Loucy (cell line): ENCODE measurements at regions not wholly inside any gene's neighbourhood (a gene's known extent, or its start where the extent isn't known, plus 50 kb on each side); places are given as distances from the start of the nearest gene placed in this dataset.

Experiments
- H2AFZ ChIP-seq: fragments of 200-600 bp; sonication (generic); 2 replicates; pipeline ENCODE4 v1.6.0; 2016; ENCODE audit warnings: antibody characterized with exemption, mild to moderate bottlenecking, low read length, moderate library complexity
- H3F3A ChIP-seq: fragments of 200-600 bp; 2 replicates; pipeline ENCODE4 v1.6.0; 2016; ENCODE audit warnings: antibody characterized with exemption, low read depth, mild to moderate bottlenecking
- H3K27me3 ChIP-seq: fragments of 200-600 bp; sonication (generic); 2 replicates; pipeline ENCODE4 v1.6.1; 2014; ENCODE audit warnings: low read length, mild to moderate bottlenecking; ENCODE audit not compliant: insufficient read depth, poor library complexity, severe bottlenecking
- H3K36me3 ChIP-seq: fragments of 200-600 bp; sonication (generic); 2 replicates; pipeline ENCODE4 v1.6.1; 2016; ENCODE audit warnings: low read length; ENCODE audit not compliant: insufficient read depth
- H3K4me1 ChIP-seq: fragments of 200-600 bp; sonication (generic); 2 replicates; pipeline ENCODE4 v1.5.1; 2014; ENCODE audit warnings: low read length, mild to moderate bottlenecking; ENCODE audit not compliant: insufficient read depth, poor library complexity, severe bottlenecking
- H3K4me2 ChIP-seq: fragments of 200-600 bp; sonication (generic); 2 replicates; pipeline ENCODE4 v1.6.0; 2014; ENCODE audit warnings: antibody characterized with exemption, low read length, low read depth, mild to moderate bottlenecking; ENCODE audit not compliant: poor library complexity, severe bottlenecking
- H3K4me3 ChIP-seq: fragments of 200-600 bp; sonication (generic); 2 replicates; pipeline ENCODE4 v1.5.1; 2014; ENCODE audit warnings: low read length, mild to moderate bottlenecking, mixed read lengths; ENCODE audit not compliant: poor library complexity, severe bottlenecking
- H3K79me2 ChIP-seq: fragments of 200-600 bp; sonication (generic); 2 replicates; pipeline ENCODE4 v1.6.1; 2014; ENCODE audit warnings: low read length; ENCODE audit not compliant: insufficient read depth
- H3K9ac ChIP-seq: fragments of 200-600 bp; sonication (generic); 2 replicates; pipeline ENCODE4 v1.6.0; 2014; ENCODE audit warnings: mild to moderate bottlenecking, low read depth, low read length, moderate library complexity; ENCODE audit not compliant: poor library complexity, severe bottlenecking
- H3K9me2 ChIP-seq: fragments of 200-600 bp; sonication (generic); replicated peaks from 2 replicates; pipeline ENCODE4 v1.6.1; 2016; ENCODE audit warnings: low read depth, low read length, mixed read lengths
- H3K9me3 ChIP-seq: fragments of 200-600 bp; sonication (generic); 2 replicates; pipeline ENCODE4 v1.6.1; 2014; ENCODE audit warnings: mild to moderate bottlenecking, antibody characterized with exemption, low read length, low read depth; ENCODE audit not compliant: insufficient read depth
- H4K20me1 ChIP-seq: fragments of 200-600 bp; sonication (generic); 2 replicates; pipeline ENCODE4 v1.6.0; 2014; ENCODE audit warnings: antibody characterized with exemption, low read length, mild to moderate bottlenecking; ENCODE audit not compliant: insufficient read depth, poor library complexity, severe bottlenecking
- EZH2phosphoT487 ChIP-seq: fragments of 200-600 bp; IDR thresholded peaks from 2 replicates; pipeline ENCODE4 v1.6.1; 2018; ENCODE audit warnings: antibody characterized with exemption, mild to moderate bottlenecking, moderate library complexity, borderline replicate concordance
- TF ChIP-seq, protein P1 (sequence below): fragments of 200-600 bp; sonication (generic); conservative IDR thresholded peaks from 2 replicates; pipeline ENCODE4 v1.5.1; 2014; ENCODE audit warnings: mild to moderate bottlenecking, antibody characterized with exemption, low read length

DNA sequence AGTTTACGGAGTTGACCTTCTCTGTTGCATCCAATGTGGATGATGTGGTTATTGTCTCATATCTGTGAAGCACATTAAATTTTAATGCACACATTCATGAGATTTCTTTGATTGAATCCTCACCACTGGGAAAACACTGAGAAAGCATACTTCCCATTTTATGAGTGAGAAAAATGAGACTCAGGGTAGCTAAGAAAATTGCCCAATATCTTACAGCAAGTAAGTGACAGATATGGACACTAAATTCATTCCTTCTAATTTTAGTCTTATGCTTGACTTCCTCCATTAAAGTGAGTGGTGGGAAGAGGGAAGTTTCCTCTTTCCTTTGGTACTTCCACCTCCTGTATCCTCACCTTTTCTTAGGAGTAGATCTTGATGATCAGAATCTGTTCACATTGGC lies 504.8 kb upstream of the BOD1L1 start:
- H3K27me3 ChIP-seq, result no peaks in the 10 kb centered on the region
- no peaks in the 10 kb centered on the region for H4K20me1 ChIP-seq
- H3K4me1 ChIP-seq, result no peaks in the 10 kb centered on the region
- no peak overlapping the region for H3K9ac ChIP-seq
- TF ChIP-seq EZH2phosphoT487, result no peak
- TF ChIP-seq, protein P1, sequence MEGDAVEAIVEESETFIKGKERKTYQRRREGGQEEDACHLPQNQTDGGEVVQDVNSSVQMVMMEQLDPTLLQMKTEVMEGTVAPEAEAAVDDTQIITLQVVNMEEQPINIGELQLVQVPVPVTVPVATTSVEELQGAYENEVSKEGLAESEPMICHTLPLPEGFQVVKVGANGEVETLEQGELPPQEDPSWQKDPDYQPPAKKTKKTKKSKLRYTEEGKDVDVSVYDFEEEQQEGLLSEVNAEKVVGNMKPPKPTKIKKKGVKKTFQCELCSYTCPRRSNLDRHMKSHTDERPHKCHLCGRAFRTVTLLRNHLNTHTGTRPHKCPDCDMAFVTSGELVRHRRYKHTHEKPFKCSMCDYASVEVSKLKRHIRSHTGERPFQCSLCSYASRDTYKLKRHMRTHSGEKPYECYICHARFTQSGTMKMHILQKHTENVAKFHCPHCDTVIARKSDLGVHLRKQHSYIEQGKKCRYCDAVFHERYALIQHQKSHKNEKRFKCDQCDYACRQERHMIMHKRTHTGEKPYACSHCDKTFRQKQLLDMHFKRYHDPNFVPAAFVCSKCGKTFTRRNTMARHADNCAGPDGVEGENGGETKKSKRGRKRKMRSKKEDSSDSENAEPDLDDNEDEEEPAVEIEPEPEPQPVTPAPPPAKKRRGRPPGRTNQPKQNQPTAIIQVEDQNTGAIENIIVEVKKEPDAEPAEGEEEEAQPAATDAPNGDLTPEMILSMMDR, result no peak
- no peaks in the 10 kb centered on the region for H3K36me3 ChIP-seq
- H3K4me3 ChIP-seq, result no peak overlapping the region
- no peaks in the 10 kb centered on the region for H3K79me2 ChIP-seq
- no peak overlapping the region for H3K4me2 ChIP-seq
- no peaks in the 10 kb centered on the region for H3K9me3 ChIP-seq
- no peak overlapping the region for H2AFZ ChIP-seq
- H3F3A ChIP-seq, result no peaks in the 10 kb centered on the region
- H3K9me2 ChIP-seq, result no peaks in the 10 kb centered on the region

DNA sequence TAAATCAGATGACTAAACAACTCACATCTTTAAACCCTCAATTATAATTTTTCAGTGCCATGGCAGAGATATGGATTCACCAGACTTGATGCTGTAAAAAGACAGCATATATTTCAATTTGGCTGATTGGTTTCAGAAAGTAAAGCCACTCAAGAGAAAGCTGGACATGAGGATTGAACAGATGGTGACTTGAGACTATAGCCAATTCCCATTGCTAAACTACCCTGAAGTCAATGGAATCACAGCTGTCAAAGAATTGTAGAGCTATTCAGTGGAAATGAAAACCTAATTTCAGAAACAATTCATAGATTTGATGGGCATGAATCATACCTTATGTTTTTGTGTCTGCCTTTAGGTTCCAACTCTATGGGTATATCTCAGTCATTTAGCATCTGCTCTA lies 510.6 kb upstream of the BOD1L1 start:
- Histone ChIP-seq H4K20me1 (no peaks in the 10 kb centered on the region), H2AFZ (no peak overlapping the region), H3K79me2 (no peaks in the 10 kb centered on the region), H3K4me1 (no peaks in the 10 kb centered on the region), H3K9ac (no peak overlapping the region), H3K9me2 (no peaks in the 10 kb centered on the region), H3K4me3 (no peak overlapping the region), H3K27me3 (no peaks in the 10 kb centered on the region), H3K4me2 (no peak overlapping the region), H3K36me3 (no peaks in the 10 kb centered on the region), H3K9me3 (no peaks in the 10 kb centered on the region), H3F3A (no peaks in the 10 kb centered on the region)
- TF ChIP-seq EZH2phosphoT487, result no peak
- TF ChIP-seq, protein P1, result no peak

DNA sequence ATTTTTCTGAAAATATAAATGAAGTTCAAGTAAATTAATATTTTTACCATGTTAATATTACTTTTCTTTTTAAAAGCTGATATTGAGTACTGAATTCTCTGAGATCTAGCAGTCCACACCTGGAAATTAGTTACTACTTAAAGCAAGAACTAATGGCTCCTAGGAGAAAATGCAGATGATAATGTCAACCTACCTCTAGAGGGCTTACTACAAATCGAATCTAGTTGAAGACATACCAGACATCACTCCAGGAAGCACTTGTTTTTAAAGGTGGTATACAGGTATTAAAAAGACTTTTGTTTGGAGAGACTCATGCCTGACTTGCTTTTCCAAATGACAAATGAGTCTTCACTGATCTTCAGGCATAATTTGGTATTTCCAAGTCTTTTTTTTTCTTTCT lies 516.4 kb upstream of the BOD1L1 start:
- Histone ChIP-seq H3K36me3 (no peaks in the 10 kb centered on the region), H4K20me1 (no peaks in the 10 kb centered on the region), H3F3A (no peaks in the 10 kb centered on the region), H3K9me3 (no peaks in the 10 kb centered on the region), H3K4me1 (no peaks in the 10 kb centered on the region), H2AFZ (0 out of 2 replicates have a peak overlapping the region, but pooled peaks have one; percentile 35), H3K4me3 (no peak overlapping the region), H3K9ac (no peak overlapping the region), H3K79me2 (no peaks in the 10 kb centered on the region), H3K9me2 (no peaks in the 10 kb centered on the region), H3K27me3 (no peaks in the 10 kb centered on the region), H3K4me2 (no peak overlapping the region)
- TF ChIP-seq, protein P1, result peak; percentile 60
- TF ChIP-seq EZH2phosphoT487, result no peak
